Gastrocnemius medialis (tissue), 4 donors: ENCODE measurements at regions not wholly inside any gene's neighbourhood (a gene's known extent, or its start where the extent isn't known, plus 50 kb on each side); places are given as distances from the start of the nearest gene placed in this dataset.

ENCODE experiments used
- CTCF ChIP-seq, 5 experiments: fragments of 450-650 bp in 3 of 5; fragments of 200-600 bp in 2 of 5; sonication (generic) in 2 of 5; IDR thresholded peaks in 4 of 5; conservative IDR thresholded peaks in 1 of 5; 1 replicate in 4 of 5; 2 replicates in 1 of 5; pipeline ENCODE4 v1.5.1; 2016 to 2019; ENCODE audit warnings: antibody characterized with exemption in 5 of 5, mild to moderate bottlenecking in 3 of 5, moderate library complexity in 3 of 5
- POLR2A ChIP-seq, 2 donors: fragments of 450-650 bp; IDR thresholded peaks; one replicate each; pipeline ENCODE4 v1.6.1; 2017; ENCODE audit warnings: antibody characterized with exemption in 2 of 2, mild to moderate bottlenecking in 2 of 2, moderate library complexity in 2 of 2

GRCh38 chr16:74111456-74111982 lies 185.1 kb upstream of the PSMD7 start:
- TF ChIP-seq POLR2A (IDR thresholded peaks at IDR 0.05), result no peak
- TF ChIP-seq CTCF (IDR thresholded peaks at IDR 0.05 in 4 of 5, conservative IDR thresholded peaks at IDR 0.05 in 1 of 5), result no peak
